Left lobe of liver (tissue), 2 donors: ENCODE measurements at regions not wholly inside any gene's neighbourhood (a gene's known extent, or its start where the extent isn't known, plus 50 kb on each side); places are given as distances from the start of the nearest gene placed in this dataset.
"Not testable (repeated sequence)": the region's sequence is repeated elsewhere in the genome, so short reads cannot be mapped to it uniquely, and the experiment has no call there.

Experiments used
- ATAC-seq: fragments of 200-7000 bp; cut with Tn5 transposase; one replicate; pipeline ENCODE4 v1.9.1; 2020; ENCODE audit warnings: mild to moderate bottlenecking, moderate library complexity
- DNase-seq: peaks from one replicate; pipeline ENCODE4 v3.0.0-alpha.2; 2020; ENCODE audit warnings: low spot score
- donor health status: DM: no; HTN: no; CAD: no; lungs with moderate emphysema.
- donor health status: DM: no; HTN: yes; CAD: no.

GRCh38 chr12:27864521-27864920 is 84.5 kb upstream of the MANSC4 start:
- ATAC-seq, result no peak

GRCh38 chr12:27863839-27864238 is 83.8 kb upstream of the MANSC4 start:
- DNase-seq (no peak), ATAC-seq (no peak)

More at GRCh38 chr12:27864521-27864920, 84.5 kb upstream of the MANSC4 start:
- DNase-seq, result no peak

- ATAC-seq (no peak), DNase-seq (no peak)
These were observed 81.6 kb upstream of the MANSC4 start for GRCh38 chr12:27861428-27862167.

- ATAC-seq (no peak), DNase-seq (no peak)
These were observed 79.6 kb upstream of the MANSC4 start for GRCh38 chr12:27859648-27860047.

GRCh38 chr12:27857006-27857405 is 77.0 kb upstream of the MANSC4 start:
- ATAC-seq, DNase-seq: not testable (repeated sequence)

- DNase-seq (no peak), ATAC-seq (no peak)
These were observed 72.7 kb upstream of the MANSC4 start for GRCh38 chr12:27852742-27853141.
